ENCODE measurements at regions not wholly inside any gene's neighbourhood (a gene's known extent, or its start where the extent isn't known, plus 50 kb on each side); places are given as distances from the start of the nearest gene placed in this dataset.
"Not testable (repeated sequence)": the region's sequence is repeated elsewhere in the genome, so short reads cannot be mapped to it uniquely, and the experiment has no call there.

DNA sequence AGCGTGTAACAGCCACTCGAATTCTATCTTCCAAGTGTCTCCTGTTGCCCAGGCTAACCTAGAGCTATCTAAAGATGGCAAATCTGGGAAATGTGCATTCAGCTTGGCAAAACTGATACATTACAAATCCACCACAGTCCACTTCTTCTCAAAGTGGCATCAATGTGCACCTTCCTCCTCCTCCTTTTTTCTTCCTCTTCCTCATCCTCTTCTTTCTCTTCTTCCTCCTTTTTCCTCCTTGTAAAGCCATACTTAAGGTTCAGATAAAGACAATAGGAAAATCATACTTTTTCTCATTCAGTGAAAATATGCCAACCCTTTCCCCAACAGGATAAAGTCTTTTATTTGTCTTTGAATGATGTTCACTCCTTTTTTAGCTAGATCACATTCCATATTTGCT lies 79.2 kb downstream of the PPIAL4G start:
- TF ChIP-seq POLR2A (IDR thresholded peaks at IDR 0.05); POLR2AphosphoS5 (IDR thresholded peaks at IDR 0.05; ENCODE audit: insufficient read depth in 1 of 2, low read depth in 1 of 2): not testable (repeated sequence)
- TF ChIP-seq, protein P1, sequence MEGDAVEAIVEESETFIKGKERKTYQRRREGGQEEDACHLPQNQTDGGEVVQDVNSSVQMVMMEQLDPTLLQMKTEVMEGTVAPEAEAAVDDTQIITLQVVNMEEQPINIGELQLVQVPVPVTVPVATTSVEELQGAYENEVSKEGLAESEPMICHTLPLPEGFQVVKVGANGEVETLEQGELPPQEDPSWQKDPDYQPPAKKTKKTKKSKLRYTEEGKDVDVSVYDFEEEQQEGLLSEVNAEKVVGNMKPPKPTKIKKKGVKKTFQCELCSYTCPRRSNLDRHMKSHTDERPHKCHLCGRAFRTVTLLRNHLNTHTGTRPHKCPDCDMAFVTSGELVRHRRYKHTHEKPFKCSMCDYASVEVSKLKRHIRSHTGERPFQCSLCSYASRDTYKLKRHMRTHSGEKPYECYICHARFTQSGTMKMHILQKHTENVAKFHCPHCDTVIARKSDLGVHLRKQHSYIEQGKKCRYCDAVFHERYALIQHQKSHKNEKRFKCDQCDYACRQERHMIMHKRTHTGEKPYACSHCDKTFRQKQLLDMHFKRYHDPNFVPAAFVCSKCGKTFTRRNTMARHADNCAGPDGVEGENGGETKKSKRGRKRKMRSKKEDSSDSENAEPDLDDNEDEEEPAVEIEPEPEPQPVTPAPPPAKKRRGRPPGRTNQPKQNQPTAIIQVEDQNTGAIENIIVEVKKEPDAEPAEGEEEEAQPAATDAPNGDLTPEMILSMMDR (IDR thresholded peaks at IDR 0.05), result not testable (repeated sequence)

Measured in vagina (tissue), 2 donors.